GM23248 (cell line): ENCODE measurements at regions not wholly inside any gene's neighbourhood (a gene's known extent, or its start where the extent isn't known, plus 50 kb on each side); places are given as distances from the start of the nearest gene placed in this dataset.
"Not testable (repeated sequence)": the region's sequence is repeated elsewhere in the genome, so short reads cannot be mapped to it uniquely, and the experiment has no call there.

Source experiments
- EZH2 ChIP-seq: fragments of 200-600 bp; sonication (generic); IDR thresholded peaks from 2 replicates; pipeline ENCODE4 v1.6.1; 2018; ENCODE audit warnings: antibody characterized with exemption, mild to moderate bottlenecking; ENCODE audit not compliant: insufficient read depth, poor library complexity, severe bottlenecking
- EZH2phosphoT487 ChIP-seq: fragments of 200-600 bp; sonication (generic); IDR thresholded peaks from 2 replicates; pipeline ENCODE4 v1.6.1; 2018; ENCODE audit warnings: antibody characterized with exemption, moderate library complexity, mild to moderate bottlenecking, low read depth; ENCODE audit not compliant: insufficient read depth

GRCh38 chr15:92768131-92768530 lies 112.6 kb upstream of the FAM174B start:
- TF ChIP-seq EZH2, EZH2phosphoT487: not testable (repeated sequence)
